ENCODE measurements at regions not wholly inside any gene's neighbourhood (a gene's known extent, or its start where the extent isn't known, plus 50 kb on each side); places are given as distances from the start of the nearest gene placed in this dataset.
"Not testable (repeated sequence)": the region's sequence is repeated elsewhere in the genome, so short reads cannot be mapped to it uniquely, and the experiment has no call there.

DNA sequence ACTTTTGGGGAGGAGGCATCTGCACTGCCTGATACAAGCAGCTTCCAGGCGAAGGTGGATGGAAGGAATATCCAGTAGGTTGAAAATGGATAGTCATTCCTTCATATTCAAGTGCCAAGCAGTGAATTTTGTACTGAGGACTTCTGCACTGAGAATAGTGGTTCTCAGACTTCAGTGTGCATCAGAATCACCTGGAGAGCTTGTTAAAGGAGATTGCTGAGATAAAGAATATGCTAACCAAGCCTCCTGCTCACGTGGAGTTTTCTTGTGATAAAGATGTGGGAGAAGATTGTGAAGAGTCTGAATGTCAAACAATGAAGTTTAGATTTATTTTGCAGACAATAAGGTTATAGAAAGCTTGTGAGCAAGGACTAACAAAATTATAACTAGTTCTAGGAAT, 97.8 kb downstream of the HFE start:
- DNase-seq (ENCODE audit: low read depth), result no peak
- TF ChIP-seq, protein P1, sequence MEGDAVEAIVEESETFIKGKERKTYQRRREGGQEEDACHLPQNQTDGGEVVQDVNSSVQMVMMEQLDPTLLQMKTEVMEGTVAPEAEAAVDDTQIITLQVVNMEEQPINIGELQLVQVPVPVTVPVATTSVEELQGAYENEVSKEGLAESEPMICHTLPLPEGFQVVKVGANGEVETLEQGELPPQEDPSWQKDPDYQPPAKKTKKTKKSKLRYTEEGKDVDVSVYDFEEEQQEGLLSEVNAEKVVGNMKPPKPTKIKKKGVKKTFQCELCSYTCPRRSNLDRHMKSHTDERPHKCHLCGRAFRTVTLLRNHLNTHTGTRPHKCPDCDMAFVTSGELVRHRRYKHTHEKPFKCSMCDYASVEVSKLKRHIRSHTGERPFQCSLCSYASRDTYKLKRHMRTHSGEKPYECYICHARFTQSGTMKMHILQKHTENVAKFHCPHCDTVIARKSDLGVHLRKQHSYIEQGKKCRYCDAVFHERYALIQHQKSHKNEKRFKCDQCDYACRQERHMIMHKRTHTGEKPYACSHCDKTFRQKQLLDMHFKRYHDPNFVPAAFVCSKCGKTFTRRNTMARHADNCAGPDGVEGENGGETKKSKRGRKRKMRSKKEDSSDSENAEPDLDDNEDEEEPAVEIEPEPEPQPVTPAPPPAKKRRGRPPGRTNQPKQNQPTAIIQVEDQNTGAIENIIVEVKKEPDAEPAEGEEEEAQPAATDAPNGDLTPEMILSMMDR (IDR thresholded peaks at IDR 0.05; ENCODE audit: control insufficient read depth, extremely low read depth, insufficient read depth), result no peak
- no peak overlapping the region for H3K4me3 ChIP-seq (ENCODE audit: low read depth, low read length)

DNA sequence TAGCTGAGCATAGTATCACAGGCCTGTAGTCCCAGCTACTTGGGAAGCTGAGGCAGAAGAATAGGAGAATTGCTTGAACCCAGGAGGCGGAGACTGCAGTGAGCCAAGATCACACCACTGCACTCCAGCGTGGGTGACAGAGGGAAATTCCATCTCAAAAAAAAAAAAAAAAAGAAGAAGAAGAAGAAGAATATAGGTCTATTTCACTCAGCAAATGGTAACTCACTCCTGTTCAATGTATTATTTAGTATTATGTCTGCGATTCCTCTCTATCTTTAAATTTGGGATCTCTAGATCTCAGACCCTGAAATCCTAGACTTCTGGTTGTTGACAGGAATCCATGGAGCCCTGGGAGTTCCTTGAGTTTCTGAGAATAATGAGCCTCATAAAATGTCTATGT, 98.6 kb downstream of the HFE start:
- H3K4me3 ChIP-seq (ENCODE audit: low read depth, low read length), result no peak overlapping the region
- no peak for DNase-seq (ENCODE audit: low read depth)
- TF ChIP-seq, protein P1 (IDR thresholded peaks at IDR 0.05; ENCODE audit: control insufficient read depth, extremely low read depth, insufficient read depth), result no peak

DNA sequence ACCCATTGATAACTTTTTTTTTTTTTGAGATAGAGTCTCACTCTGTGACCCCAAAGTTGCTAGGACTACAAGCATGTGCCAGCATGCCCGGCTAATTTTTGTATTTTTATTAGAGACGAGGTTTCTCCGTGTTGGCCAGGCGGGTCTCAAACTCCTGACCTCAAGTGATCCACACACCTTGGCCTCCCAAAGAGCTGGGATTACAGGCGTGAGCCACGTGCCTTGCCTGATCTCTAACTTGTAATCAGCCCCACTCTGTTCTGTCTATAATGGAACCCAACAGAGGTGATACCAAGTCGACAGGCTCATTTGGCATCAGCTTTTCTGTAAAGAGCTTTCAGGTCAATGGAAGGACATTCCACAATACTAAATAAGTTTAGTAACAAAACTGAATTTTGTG, 99.4 kb downstream of the HFE start:
- TF ChIP-seq, protein P1 (IDR thresholded peaks at IDR 0.05; ENCODE audit: control insufficient read depth, extremely low read depth, insufficient read depth), result no peak
- H3K4me3 ChIP-seq (ENCODE audit: low read depth, low read length), result no peak overlapping the region
- DNase-seq (ENCODE audit: low read depth), result no peak

DNA sequence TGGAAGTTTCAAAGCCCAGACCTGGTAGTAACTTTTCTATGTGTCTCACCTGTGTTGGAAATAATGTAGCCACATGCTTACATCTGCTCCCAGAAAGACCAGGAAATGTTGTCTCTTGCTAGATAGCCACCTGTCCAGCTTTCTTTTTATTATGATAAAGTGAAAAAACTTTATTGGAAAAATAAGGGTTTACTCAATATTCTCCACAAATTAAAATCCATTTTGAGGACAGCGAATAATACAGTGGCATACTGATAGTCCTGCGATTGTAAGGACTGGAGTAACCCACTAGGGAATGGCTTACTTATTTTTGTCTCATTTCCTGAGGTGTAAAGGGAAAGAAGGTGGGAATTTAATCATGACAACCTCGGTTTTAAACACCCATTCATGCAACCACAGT, 100.1 kb downstream of the HFE start:
- no peak overlapping the region for H3K4me3 ChIP-seq (ENCODE audit: low read depth, low read length)
- DNase-seq (ENCODE audit: low read depth), result no peak
- TF ChIP-seq, protein P1 (IDR thresholded peaks at IDR 0.05; ENCODE audit: control insufficient read depth, extremely low read depth, insufficient read depth), result no peak

DNA sequence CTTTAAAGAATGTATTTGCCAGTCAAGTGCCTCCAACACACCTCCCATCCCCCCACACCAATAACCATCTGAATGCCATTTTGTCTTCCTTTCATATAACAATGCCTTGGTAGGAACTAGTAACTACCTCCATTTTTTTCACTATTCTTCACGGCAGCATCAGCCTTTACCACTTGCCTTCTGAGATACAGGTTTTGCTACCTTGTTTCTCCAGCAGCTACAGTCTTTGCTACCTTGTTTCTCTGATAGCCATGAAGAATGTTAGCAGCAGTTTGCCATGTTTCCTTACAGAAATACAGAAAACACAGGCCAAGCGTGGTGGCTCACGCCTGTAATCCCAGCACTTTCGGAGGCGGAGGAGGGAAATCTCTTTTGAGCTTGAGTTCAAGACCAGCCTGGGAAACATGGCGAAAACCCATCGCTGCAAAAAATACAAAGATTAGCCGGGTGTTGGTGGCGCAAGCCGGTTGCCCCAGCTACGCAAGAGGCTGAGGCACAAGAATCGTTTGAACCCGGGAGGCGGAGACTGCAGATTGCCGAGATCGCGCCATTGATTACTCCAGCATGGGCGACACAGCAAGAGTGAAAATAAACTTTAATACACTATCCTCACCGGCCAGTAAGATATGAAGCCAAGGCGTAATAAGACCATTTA, 100.9 kb downstream of the HFE start:
- TF ChIP-seq, protein P1 (IDR thresholded peaks at IDR 0.05; ENCODE audit: control insufficient read depth, extremely low read depth, insufficient read depth), result no peak
- DNase-seq (ENCODE audit: low read depth), result no peak
- H3K4me3 ChIP-seq (ENCODE audit: low read depth, low read length), result no peak overlapping the region

DNA sequence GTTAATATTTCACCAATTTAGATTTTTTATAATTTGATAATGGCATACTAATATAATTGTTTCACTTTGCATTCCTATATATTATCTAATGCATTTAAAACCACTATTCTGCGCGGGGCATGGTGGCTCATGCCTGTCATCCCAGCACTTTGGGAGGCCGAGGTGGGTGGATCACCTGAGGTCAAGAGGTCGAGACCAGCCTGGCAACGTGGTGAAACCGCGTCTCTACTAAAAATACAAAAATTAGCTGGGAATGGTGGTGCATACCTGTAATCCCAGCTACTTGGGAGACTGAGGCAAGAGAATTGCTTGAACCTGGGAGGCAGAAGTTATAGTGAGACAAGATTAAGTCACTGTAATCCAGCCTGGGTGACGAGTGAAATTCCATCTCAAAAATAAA, 104.3 kb downstream of the HFE start:
- not testable (repeated sequence) for DNase-seq (ENCODE audit: low read depth); H3K4me3 ChIP-seq (ENCODE audit: low read depth, low read length)

DNA sequence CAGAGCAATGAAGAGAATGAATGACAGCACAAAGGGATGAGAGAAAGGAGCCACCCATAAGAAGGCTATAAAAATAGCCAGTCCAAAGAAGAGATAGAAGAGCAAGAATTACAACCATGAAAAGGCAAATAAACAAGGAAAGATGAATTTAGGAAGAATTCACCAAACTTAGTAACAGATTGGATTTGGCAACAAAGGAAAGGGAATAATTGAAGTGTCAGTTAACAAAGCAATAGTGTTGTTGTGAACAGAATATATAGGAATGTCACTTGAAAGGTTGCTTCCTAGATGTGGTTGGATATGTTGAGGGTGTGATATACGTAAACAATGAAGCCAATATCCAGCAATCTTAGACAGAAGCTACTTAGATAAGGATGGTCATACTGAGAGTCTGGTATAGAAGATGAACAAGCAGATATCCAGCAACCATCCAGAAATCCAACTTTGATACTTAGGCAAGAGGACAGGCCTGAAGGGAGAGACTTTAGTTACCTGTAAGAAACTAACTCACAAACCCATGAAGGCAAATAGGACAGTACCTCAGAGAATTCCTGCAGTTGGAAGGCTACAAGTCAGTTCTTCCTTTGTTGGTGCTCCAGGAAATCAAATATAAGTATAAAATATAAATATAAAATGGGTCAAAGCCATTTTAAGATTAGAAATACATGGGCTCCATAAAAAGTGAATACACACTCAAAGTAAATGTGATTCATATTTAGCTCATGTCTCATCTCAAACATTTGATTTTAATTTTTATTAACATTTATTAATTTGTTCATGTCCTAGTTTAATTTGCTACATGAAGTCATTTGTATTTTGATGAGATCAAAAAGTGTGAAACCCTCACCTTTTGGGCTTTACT, 106.5 kb downstream of the HFE start:
- no peak overlapping the region for H3K4me3 ChIP-seq (ENCODE audit: low read depth, low read length)
- TF ChIP-seq, protein P1 (IDR thresholded peaks at IDR 0.05; ENCODE audit: control insufficient read depth, extremely low read depth, insufficient read depth), result no peak
- no peak for DNase-seq (ENCODE audit: low read depth)

Data from LNCaP clone FGC (cell line).